ENCODE measurements at regions not wholly inside any gene's neighbourhood (a gene's known extent, or its start where the extent isn't known, plus 50 kb on each side); places are given as distances from the start of the nearest gene placed in this dataset.

DNA sequence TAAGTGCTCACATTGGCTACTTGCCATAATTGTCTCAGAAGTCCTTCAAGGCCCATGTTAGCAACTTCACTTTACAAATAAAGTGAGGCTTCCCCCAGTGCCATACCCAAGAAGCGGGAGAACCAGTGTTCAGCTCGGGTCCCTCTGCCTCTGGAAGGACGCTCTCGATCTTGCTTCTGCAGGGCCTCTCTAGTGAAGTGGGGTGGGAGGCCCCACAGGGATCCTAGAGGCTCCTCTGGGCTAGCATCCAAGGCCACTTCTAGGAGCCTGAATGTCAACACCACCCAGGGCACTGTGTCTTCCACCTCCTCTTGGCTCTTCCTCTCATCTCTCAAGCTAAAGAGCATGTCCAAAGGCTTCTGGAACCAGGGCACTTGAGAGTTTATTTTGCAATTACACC lies 282.5 kb downstream of the GADD45G start:
- no peak for DNase-seq

- no peak for DNase-seq
These were observed 283.4 kb downstream of the GADD45G start for GRCh38 chr9:89888233-89888632.

GRCh38 chr9:89888677-89889076 lies 283.9 kb downstream of the GADD45G start:
- no peak for DNase-seq

DNA sequence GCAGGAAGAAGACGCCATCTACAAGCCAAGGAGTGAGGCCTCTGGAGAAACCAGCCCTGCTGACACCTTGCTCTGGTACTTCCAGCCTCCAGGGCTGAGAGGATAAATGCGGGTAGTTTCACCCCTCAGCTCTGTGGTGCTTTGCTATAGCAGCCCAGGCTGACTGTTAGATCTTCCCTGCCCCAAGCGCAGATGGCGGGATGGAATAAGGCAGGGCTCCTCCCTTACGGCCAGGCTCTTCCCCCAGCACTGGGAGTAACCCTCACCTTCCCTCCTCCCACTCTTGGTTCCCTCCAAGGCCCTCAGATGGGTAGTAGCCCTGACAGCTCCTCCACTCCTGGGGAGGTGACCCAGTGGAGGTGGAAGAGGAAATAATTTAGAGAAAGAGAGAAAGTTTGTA lies 285.1 kb downstream of the GADD45G start:
- no peak for DNase-seq

DNA sequence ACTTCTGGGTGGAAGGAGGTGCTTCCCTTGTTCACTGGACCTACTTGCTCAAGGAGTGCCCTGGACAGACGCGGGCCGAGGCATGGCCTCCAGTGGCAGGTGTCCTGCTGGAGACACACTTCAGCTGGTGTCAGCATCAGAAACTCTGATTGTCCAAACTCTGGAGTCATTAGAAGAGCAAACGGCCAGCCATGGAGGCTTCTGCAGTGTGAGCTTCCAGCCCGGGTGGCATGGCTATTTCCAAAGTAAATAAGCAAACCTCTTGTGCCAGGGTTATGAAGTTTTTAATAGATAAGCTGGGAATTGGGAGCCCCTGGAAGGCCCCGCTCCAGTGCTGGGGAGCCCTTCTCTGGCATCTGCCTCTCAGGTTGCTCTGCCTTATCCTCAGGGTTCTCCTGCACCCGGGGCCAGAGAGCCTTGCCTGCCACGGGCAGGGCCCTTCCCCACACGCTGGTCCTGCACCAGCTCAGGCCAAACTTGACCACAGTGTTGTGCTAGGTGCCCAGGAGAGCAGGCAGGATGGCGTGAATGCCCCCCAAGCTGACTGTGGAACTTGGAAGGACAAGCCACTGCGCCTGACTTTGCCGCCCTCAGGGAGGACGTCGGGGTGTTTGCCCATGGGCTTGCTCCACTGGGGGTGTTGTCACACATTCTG lies 285.6 kb downstream of the GADD45G start:
- DNase-seq = no peak

DNA sequence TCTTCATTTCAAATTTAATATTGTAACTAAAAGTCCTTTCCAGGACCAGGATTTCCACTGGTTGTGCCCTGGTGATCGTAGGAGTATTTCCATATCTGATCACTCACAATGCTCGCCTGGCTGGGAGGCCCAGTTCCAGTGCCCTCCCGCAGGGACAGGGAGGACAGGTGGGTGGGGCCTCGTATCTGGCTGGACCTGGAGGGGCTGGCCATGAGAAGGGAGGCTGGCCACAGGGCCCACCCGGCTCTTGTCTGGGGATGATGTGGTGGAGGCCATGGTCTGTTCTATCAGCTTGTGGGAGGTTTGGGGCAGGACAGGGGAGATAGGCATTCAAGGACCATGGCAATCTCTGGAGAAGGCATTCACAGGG lies 286.4 kb downstream of the GADD45G start:
- DNase-seq = no peak

GRCh38 chr9:89891591-89892304 lies 286.9 kb downstream of the GADD45G start:
- no peak for DNase-seq

DNA sequence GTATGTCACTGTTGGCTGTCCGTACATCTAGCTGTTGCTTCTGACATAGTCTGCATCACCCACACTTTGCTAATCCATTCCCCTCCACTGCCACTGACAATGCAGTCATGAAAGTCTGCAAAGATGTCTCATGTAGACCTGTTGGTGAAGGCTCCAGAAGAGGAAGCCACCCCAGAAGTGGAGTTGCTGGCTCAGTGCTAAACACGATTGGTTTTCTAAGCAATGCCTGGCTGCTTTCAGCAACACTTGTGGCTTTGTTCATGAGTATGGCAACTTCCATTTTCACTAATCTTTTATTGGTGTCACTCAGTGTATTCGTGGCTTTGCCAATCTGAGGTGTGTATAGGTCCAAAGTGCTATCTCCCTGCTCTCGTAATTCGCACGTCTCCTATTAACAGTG lies 288.1 kb downstream of the GADD45G start:
- DNase-seq = no peak

DNA sequence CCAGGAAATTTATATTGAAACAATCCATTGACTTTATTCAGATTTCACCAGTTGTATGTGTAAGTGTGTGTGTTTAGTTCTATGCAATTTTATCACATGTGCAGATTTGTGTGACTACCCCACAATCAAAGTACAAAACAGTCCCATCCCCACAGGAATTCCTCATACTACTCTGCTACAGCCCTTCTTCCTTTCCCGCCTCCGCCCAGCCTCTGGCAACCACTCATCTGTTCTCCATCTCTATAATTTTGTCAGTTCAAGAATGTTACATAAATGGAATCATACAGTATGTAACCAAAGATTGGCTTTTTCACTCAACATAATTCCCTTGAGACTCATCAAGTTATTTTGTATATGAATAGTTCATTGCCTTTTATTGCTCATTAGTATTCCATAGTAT lies 289.1 kb downstream of the GADD45G start:
- no peak for DNase-seq

GRCh38 chr9:89896806-89897340 lies 292.1 kb downstream of the GADD45G start:
- no peak for DNase-seq

DNA sequence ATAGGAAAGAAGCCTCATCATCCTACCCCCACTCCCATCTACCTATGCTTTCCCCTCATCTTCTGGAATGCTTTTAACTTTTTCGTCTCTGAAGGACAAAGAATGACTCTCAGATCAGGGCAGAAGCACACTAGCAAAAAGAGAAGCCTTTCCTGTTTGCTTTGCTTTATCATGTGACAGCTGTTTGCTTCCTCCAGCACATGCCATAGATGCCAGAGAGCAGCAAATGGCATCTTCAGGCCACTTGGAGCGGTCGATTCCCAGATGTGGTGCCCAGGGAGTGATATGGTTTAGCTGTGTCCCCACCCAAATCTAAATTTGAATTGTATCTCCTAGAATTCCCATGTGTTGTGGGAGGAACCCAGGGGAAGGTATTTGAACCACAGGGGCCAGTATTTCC lies 294.8 kb downstream of the GADD45G start:
- no peak for DNase-seq

DNA sequence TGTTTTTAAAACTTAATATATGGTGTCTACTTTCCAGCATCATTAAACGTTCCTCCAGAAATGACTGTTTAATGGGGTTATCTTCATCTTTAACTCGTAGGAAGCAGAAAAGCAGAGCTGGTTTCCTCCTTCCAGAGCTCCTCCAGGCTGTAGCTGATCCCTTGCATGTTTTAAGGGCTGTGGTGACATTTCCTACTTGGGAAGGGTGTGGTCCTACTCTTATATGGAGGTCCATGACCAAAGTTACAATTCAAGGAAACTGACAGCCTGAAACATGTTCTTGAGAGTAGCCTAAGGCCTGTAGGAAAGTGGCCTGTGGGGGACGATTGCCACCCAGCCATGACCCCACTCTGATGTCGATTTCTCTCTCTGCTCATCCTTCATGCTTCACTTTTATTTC lies 297.1 kb downstream of the GADD45G start:
- DNase-seq = no peak

DNA sequence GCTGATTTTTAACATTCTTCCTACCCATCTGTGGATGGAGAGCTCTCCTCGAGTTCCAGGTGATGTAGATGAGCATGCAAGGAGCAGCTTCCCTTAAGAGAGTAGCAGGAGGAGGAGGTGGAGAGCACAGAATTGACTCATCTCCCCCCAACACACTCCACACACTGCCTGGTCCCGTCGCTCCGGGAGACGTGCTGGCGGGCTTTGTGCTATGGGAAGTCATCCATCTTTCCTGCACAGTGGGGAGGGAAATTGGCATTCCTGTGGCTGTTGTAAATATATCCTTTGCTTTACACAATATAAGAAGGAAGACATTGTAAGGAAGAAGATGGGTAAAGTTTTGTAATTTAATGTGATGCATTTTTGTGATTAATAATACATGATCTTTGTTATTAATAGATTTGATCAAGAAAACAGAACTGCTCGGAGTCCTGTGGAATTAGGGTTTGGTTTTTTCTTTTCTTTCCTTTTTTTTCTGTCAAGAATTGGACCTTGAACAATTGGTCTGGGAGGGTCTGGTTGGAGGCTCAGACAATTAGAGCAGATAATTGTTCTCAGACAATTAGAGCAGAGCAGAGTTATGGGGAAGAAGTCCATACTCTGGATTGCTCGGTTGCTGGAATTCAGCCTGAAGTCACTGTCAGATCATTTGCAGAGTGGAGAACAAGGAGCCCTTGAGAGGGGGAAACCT lies 297.8 kb downstream of the GADD45G start:
- no peak for DNase-seq

GRCh38 chr9:89903141-89903475 lies 298.3 kb downstream of the GADD45G start:
- DNase-seq = no peak

GRCh38 chr9:89905606-89906338 lies 301.0 kb downstream of the GADD45G start:
- no peak for DNase-seq

DNA sequence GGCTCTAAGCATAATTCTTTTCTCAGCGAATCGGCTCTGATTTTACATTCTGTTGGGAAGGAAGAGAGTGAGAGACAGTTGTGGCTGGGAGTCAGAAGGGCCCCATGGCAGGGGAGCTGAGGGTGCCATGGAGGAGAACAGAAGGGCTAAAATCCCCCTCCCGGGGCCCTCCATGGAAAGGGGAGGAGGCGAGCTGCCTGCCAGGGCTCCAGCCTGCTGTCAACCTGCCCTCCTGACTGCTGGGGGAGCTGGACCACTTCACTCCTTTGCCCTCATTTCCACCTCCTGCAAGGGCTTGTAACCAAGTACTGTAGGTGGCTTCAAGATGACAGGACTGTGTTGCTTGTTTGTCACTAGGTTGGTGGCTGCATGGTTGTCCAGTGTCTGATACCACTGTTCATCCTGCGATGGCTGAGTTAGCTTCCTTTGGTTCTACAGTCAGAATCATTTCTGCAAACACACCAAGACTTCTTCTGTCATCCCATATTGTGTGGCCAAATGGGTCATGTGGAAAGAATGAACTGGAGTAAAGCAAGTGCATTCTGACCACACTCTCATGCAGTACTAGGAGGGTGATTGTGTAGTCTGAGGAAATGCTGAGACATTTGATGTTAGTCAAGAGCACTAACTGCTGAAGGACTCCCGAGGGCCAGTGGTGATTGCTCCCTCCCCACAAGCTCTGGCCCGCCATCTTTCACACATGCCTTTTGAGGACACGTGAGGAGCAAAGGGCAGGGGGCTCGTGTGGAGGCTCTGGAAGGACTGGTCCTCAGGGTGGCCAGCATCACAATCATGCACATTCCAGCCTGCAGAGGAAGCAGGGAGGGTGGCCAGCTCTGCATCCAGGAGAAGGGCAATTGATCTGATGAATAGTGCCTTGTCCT lies 307.2 kb downstream of the GADD45G start:
- DNase-seq = no peak

DNA sequence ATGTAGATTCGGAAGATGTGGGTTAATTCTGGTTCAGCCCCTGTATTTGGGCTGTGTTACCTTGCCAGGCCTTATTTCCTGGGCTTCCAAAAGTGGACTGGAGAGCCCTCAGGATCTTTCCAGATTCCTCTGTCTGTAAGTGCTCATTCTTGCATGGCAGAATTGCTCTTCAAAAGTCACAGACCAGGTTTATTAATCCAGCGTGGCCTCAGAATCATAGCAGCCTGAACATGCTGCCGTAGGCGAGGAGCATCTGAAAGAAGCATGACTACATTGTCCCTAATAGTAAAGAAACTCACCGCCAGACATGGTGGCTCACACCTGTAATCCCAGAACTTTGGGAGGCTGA lies 307.8 kb downstream of the GADD45G start:
- DNase-seq = no peak

DNA sequence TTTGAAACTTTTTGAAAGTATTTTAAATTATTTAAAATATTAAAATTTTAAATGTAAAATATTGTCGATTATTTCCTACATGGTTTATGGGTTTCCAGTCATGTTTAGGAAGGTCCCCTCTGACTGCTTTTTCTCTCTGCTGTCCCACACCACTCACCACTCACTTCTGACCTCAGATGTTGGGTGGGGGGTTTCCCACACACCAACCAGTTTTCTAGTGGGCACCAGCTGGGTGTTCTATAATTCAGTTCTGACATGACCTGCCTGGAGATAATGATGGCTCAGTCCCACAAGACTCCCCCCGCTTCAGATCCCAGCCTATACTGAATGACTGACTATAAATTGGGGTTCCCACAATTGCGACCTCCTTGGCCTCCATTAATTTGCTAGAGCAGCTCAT lies 310.4 kb downstream of the GADD45G start:
- DNase-seq = no peak

- DNase-seq = no peak
These were observed 311.3 kb downstream of the GADD45G start for GRCh38 chr9:89916001-89916597.

- no peak for DNase-seq
These were observed 313.0 kb downstream of the GADD45G start for GRCh38 chr9:89917861-89918260.

DNA sequence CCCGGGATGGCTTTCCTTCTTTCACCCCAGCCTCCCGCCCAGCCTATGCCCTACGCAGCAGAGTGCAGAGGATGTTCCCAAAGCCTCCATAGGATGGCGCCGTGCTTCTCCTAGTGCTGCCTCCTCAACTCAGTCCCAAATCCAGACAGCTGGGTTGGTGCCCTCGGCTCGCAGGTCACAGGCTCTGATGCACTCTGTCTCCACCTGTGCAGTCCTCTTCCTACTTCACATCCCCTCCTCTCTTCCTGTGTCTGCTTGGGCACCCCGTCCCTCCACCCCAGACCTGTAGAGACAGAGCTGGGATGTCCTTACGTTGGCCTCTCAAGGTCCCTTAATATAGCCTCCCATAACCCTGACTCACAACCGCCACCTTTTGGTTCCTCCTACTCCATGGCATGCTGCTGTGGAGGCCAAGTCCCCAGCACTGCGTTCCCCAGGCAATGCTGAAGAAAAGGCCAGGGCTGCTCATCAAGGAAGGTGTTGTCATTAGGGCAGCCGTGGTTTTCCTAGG lies 314.4 kb downstream of the GADD45G start:
- DNase-seq = peak; percentile 11 to 22

- DNase-seq = no peak
These were observed 315.3 kb downstream of the GADD45G start for GRCh38 chr9:89920131-89920530.
